22Rv1 (cell line): ENCODE measurements at regions not wholly inside any gene's neighbourhood (a gene's known extent, or its start where the extent isn't known, plus 50 kb on each side); places are given as distances from the start of the nearest gene placed in this dataset.

Experiments used
- CTCF ChIP-seq: fragments of 450-650 bp; IDR thresholded peaks from 2 replicates; pipeline ENCODE4 v1.5.1; 2017; ENCODE audit warnings: mild to moderate bottlenecking
- ZFX ChIP-seq: fragments of 450-650 bp; IDR thresholded peaks from 2 replicates; pipeline ENCODE4 v1.6.1; 2017; ENCODE audit warnings: antibody characterized with exemption, borderline replicate concordance

DNA sequence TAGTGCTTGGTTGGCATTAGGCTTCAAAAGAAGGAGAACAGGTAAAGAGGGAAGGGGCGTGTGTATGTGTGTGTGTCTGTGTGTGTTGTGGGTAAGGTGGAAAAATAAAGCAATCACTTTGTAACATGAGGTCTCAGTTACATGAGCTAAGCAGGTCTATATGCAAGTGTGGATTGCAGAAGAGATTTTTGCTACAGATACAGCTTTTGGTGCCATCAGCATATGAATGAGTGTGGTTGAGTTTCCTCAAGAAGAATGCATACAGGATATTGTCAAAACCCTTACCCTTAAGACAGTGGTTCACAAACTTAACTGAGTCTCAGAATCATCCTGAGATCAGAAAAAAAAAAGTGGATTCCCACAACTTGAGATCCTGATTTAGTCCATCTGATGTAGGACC, 220.5 kb upstream of the HTR2C start:
- TF ChIP-seq CTCF (no peak), ZFX (no peak)
